ENCODE measurements at regions not wholly inside any gene's neighbourhood (a gene's known extent, or its start where the extent isn't known, plus 50 kb on each side); places are given as distances from the start of the nearest gene placed in this dataset.

- TF ChIP-seq CTCF (conservative IDR thresholded peaks at IDR 0.05) (no peak), ZFX (IDR thresholded peaks at IDR 0.05) (no peak)
Observed at GRCh38 chr4:38497121-38497520, 166.9 kb upstream of the KLF3 start.

All from C4-2B (cell line).